HG02852 (cell line): ENCODE measurements at regions not wholly inside any gene's neighbourhood (a gene's known extent, or its start where the extent isn't known, plus 50 kb on each side); places are given as distances from the start of the nearest gene placed in this dataset.

Source experiments
- ATAC-seq: cut with Tn5 transposase; IDR thresholded peaks from one replicate; pipeline ENCODE4 v1.9.1; 2021; ENCODE audit warnings: mild to moderate bottlenecking, moderate library complexity; ENCODE audit not compliant: unreplicated experiment

DNA sequence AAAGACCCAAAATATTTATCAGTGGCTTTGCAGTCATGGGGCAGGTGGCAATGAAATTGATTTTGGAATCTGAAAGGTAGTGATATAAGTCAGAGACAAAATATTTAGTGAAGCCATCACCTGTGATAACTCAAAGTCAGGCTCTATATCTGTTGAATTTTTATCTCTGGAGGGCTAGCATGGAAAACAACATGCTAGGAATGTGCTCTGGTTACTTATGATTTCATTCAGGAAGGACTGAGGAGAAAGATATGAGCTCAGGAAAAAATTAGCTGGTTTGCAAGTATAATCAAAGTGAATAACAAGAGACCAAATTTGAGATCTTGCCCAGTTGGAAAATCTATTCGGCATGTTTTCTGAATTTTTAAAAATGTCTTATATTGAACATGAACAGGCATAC lies 364.6 kb upstream of the LRRC7 start:
- ATAC-seq = no peak

DNA sequence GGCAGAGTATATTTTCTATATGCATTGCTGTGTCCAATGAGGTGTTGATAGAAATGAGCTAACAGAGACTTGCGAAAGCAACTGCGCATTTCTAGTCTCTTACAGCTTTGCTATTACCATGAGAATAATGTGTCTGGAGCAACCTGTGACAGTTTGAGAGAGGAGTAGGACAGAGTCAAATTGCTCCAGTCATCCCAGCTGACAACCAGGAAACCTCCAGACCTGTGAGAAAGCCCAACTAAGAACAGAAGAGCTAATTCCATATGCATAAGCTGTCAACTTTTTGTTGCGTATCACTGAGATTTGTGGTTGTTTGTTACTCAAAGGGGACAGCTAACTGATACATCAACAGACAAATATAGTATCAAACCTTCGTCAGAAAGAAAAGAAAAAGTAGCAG lies 354.1 kb upstream of the LRRC7 start:
- no peak for ATAC-seq

DNA sequence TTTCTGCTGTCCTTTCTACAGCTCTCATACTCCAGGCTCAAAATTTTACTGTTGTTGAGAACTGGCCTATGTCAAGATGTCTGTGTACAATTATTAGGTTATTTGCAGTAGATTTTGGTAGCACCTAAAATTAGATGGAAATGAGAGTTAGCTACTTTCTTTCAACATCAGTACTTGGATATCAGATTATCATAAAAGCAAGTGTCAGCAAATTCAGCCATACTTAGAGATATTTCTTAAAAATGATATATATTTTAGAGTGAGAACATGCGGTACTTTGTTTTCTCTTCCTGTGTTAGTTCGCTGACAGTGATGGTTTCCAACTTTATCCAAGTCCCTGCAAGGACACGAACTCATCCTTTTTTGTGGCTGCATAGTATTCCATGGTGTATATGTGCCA lies 351.8 kb upstream of the LRRC7 start:
- ATAC-seq = no peak

DNA sequence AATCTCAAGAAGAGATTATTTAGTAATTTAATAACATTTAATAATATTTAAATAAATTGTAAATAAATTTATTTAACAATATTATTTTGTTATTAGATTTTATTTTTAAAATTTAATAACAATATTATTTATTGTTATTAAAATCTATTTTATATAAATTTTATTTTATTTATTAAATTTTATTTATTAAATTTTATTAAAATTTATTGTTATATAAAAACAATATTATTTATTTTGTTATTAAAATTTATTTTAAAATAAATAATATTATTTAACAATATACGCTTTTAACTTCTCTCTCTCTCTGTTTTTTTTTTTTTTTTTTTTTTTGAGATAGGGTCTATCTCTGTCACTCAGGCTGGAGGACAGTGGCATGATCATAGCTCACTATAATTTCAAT lies 347.1 kb upstream of the LRRC7 start:
- no peak for ATAC-seq

DNA sequence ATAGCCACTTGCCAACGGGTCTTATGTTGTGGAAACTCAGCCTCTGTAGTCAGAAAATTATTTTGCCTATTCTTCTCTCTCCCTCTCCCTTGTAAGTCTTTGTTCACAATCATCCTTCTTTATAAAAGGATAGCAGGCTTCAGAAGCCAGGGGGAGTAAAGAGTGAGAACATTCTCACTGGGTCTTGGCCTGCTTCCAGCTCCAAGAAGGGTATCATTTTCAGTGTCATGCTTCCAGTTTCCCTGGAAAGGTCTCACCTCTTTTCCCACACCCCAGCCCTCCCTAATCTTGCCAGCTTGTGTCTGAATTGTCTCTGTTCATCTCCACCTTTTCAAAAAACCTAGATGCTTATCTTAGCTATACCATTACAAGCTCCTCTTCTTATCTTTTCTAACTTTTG lies 346.2 kb upstream of the LRRC7 start:
- ATAC-seq = no peak

DNA sequence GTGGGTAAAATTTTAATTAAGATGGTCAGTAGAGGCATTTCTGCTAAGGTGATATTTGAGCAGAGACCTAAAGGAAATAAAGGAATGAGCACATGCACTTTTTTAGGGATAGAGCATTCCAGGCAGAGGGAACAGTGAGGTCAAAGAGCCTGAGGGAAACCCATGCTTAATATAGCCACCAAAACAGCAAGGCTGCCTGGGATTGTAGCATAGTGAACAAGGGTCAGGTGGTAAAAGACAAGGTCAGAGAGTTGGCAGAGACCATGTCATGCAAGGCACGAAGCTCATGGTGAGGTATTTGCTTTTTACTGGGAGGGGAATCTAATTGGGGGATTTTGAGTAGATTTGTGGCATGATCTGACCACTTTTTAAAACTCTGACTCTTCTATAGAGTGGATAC lies 344.6 kb upstream of the LRRC7 start:
- ATAC-seq = no peak

DNA sequence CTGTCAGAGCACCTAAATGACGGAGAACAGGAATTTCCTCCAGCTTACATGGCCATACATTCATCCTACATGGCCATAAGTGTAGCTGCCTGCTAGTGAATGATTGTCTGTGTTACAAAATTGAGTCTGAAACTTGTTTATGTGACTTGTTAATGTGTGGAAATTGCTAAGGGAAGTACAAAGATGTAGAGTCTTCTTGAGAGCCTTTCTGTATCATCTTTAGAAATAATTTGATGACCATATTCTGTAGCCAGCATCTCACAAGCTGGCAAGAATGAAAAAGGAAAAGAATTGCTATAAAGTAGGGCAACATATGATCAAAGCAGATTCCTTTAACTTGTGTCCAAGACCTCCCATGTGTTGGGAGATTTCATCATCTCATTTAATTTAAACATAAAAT lies 339.2 kb upstream of the LRRC7 start:
- ATAC-seq = no peak

DNA sequence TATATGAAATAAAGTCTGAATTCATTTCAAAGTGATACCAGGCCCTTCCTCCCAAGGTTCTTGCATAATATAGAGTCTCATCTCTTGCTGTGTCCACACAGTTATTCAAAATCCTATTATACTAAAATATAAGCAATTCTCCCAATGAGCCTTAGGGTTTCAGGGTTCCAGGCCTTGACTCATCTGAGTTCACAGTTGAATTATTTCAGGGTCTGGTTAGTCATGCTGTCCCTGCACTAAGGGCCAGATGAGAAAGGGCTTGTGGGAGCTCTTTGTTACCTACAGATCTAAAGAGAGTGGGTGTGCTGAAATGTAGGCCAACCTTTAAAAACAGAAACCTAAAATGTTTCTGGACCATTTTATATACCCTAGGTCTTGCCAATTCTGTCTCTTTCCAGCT lies 337.5 kb upstream of the LRRC7 start:
- ATAC-seq = no peak

DNA sequence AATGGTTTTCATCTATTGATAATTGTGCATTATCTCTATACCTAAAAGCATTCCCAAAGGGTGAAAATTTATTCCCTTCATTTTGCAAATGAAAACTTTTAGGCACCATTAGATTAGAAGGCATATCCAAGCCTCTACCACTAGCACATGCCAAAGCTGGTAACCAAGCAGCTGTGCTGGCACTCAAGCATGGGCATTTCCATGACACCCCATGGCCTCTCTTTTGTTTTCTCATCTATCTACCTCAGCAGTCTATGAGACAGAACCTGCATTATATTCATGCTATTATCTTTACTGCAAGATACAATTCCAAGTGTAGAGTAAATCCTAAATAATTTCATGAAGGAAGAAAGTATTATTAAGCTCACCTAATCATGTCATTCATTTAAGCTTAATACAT lies 334.3 kb upstream of the LRRC7 start:
- no peak for ATAC-seq

DNA sequence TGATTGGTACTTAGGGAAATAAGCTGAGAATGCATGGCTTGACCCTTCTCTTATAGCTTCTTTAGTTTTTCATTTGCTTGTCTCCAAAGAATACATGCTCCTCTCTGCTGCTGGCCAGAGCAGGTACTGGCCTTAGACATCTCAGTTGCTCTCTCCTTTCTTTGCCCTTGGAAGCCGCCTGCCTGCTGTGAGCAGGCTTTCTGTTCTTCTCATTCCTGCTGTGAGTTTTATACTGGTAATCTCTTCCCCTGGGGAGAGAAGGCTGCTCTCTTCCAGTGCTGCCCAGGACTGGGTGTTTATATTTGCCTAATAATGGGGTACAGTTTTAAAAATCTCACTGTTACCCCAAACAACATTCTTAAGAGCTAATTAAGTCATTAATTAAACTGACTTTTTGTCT lies 323.5 kb upstream of the LRRC7 start:
- no peak for ATAC-seq

DNA sequence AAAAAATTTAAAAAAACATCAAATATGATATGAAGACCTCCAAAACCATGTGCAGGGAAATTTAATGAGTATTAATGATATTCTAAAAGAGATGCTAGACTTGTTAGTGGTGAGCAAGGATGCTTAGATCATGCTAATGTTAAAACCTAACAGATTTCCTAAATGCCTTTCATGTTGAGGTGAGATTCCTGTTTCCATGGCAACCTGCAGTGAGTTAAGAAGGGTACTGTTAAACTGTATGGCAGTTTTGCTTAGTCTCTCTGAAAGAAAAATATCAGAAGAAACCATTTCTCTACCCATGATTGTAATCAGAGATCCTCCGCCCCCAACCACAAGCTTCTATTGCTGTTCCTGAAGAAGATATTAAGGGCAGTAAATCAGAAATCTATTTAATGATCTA lies 321.6 kb upstream of the LRRC7 start:
- no peak for ATAC-seq

DNA sequence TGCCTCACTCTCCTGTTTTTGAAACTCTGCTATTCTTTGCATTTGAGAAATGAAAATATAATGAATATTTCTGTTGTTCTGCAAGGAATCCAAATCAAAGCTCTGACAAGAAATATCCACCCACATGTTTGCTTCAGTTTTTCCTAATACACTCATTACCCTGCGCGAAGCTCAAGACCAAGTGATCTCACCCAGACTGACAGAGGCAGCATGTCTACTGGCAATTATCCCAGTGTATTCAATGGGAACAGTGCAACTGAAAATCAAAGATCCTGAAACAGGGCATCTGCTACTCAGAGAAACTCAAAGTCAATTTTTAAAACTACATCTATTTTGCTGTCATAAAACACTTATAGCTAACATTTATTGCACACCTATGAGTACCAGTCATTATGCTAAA lies 321.0 kb upstream of the LRRC7 start:
- no peak for ATAC-seq

DNA sequence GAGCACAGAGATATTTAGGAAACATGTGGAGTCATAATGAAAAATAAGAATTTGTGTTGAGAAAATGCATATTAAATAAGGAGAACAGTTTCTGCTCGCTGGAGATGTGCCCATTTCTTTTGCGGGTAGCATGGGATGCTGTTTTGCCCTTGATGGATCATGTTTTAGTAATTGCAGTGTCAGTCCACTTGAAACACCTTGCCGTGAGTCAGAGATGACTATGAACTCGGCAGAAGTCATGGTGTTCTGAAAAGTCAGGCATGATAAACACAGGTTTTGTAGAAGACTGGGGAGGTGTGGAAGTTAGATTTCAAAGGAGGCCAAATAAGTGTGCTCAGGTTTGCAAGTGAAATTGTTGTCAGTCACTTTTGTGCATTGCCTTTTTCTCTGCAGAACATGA lies 315.0 kb upstream of the LRRC7 start:
- ATAC-seq = no peak

DNA sequence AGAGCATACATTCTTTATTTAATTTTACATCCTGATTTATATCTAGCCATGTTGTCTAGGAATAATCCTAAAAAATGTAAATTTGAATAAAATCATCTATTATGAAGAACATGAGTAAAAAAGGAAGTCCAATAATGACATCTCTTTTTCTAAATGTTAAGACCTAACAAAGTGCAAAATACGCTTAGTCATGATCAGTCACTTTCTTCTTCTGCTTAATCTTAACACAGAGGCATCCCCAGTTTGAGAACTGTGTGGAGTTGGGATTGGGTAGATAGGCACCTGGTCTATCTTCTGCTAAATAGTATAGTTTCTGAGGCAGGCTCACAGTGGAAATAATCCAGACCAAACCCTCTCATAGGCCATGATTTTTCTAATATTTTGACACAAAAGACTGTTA lies 311.7 kb upstream of the LRRC7 start:
- no peak for ATAC-seq

DNA sequence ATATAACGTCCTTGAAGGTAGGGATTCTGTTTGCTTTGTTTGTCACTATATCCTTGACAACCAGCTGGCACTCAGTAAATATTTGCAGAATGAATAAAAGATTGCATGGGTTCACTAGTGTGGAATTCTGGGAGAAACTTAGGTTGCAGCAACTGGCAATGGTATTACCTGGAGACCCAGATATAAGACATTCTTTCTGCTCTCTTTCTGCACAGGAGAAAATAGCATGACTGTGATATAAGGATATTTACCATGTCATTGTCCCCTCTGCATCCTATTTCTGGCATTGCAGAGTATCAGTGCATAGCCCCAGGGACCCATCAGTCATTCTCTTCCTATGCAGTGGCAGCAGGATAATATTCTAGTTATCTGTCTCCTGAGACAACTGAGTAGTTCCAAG lies 308.9 kb upstream of the LRRC7 start:
- no peak for ATAC-seq

DNA sequence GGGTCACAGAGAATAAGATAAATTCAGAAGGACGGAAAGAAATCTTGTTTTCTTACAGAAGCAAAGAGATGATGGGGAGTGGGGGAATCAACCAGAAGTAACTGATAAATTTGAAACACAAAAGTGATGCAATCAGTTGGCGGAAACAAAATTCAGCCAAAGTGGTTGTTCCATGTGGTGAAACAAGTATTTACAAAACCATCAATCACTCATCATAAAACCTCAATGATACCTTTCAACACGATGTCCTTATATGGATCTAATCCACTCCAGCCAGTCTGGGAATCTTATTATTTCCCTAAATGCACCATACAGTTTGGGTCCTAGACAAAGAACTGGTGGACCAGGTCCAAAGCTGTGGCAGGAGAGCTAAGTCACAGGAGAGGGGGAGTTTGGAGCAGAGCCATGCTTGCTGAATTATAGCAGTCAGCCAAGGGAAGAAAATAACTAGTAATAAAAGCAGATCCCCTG lies 303.8 kb upstream of the LRRC7 start:
- ATAC-seq = no peak

DNA sequence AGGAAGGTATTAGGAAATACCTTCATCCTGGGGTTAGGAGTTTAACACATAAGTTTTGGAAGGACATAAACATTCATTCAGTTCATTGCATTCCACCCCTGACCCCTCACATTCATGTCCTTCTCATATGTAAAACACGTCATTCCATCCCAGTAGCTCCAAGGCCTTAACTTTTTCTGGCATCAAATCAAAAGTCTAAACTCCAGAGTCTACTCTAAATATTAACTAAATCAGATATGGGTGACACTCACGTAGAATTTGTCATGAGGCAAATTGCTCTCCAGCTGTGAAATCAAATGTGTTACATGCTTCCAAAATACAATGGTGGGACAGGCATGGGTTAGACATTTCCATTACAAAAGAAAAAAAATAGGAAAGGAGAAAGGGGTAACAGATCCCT lies 298.2 kb upstream of the LRRC7 start:
- ATAC-seq = no peak

DNA sequence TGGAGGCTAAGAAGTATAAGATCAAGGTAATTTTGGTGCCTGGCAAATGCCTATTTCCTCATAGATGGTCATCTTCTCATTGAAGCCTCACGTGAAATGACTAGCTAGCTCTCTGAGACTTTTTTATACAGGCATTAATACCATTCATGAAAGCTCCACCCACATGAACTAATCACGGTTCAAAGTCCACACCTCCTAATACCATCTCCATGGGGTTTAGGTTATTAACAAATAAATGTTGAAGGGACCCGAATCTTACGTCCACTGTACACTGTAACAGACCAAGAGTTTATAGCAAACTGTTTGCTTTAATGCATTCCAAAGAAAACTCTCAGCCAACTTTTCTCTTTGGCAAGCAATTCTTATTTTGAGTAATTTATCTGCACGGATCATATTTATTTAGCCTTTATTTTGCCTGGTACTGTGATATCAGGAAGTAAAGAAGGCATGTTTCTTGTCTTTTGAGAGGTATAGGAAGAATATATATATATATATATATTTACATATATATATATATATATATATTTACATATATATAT lies 296.1 kb upstream of the LRRC7 start:
- no peak for ATAC-seq

DNA sequence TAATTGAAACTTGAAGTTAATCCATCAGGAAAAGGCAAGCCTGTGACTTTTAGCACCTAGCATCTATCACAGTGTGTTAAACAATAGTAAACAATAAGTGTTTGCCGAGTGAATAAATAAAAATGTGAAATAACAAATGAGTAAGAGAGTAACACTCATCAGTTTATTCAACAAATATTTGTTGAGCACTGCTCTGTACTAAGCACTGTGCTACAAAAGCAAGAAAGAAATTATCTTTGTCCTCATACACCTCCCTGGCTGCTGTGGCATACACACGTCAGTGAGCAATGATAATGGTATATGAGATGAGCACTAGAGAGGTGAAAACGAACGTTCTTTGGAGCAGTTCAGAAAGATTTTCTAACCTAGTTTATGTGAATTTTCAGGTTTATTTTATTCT lies 295.0 kb upstream of the LRRC7 start:
- ATAC-seq = no peak

DNA sequence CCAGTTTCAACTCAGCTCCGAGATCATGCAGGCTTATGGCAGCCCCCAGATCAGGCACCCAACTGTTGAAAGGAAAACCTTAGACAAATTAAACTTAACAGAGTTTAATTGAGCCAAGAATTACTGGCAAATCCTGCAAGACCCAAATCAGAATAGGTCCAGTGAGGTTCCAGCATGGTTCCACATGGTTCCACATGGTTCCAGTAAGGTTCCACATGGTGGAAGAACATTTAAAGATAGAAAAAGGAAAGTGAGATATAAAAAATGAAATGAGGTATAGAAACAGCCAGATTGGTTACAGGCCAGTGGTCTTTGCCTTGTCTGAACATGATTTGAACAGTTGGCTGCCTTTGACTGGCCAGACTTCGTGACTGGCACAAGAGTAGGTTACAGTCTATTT lies 288.8 kb upstream of the LRRC7 start:
- no peak for ATAC-seq

DNA sequence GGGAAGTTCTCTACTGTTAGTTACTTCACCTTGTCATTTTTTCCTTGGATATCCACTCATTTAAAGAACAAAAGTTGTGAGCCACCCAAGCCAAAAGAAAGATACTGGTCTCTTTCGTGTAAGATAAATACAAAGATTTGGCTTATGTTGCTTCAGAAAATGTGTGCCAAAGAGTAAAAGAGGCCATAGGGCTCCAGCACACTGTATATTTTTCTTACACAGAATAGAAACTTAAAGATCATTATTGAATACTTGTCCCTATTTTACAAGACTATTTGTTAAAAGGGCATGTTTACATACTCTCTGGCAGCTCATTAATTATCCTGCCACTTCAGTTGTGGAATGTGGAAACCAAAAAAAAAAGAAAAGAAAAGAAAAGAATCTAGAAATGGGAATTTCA lies 284.2 kb upstream of the LRRC7 start:
- ATAC-seq = no peak

DNA sequence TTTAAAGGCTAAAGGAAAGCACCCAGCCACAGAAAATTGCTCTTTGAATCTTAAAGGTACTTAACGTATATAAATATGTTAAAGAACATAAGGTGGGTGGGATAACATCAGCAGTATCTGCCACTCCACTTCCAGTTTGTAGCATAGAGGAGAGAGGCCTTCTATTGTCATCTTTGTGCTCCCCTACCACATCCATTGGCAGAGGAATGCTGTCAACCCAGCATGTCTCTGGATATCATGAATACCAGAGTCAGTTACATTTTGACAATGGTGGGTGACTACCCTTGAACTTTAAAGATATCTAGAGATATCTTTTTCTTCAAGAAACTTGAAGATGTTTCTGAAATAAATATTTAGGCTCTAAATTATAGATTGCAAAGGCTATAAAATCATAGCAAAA lies 283.2 kb upstream of the LRRC7 start:
- ATAC-seq = no peak

DNA sequence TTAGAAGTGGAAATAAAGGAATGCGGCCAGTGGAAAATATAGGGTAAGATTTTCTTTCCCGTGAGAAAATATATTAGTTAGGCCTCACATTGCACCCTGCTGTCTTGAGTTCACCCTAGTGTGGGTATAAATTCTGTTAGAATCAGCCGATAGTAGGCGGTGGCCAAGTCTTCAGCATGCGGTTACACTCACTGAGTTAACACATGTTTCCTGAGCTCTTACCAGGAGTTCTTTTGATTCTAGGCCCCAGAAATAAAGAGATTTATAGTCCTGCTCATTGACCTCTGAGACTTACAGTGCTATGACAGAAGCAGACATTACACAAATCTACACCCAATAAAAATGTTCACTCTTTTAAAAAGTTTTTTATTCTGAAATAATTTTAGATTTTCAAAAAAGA lies 279.3 kb upstream of the LRRC7 start:
- no peak for ATAC-seq

DNA sequence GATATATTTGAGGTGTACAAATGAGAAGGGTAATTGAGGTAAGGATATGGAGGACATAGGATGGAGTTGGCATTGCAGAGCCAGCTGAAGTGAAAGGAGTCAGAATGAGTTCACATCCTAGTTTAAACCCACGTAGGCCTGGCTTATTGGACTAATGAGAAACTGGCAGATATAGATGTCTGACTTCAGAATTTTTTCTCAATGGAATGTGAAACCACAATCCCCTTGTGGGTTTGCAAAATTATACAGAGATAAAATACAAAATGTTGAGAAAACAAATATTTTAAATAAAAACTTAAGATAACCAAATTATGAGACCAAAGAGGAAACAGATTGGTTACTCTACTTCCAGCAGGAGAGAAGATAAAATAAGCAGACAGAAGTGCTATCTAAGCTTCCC lies 277.4 kb upstream of the LRRC7 start:
- ATAC-seq = no peak
